H4 (cell line): ENCODE measurements at regions not wholly inside any gene's neighbourhood (a gene's known extent, or its start where the extent isn't known, plus 50 kb on each side); places are given as distances from the start of the nearest gene placed in this dataset.
"Not testable (repeated sequence)": the region's sequence is repeated elsewhere in the genome, so short reads cannot be mapped to it uniquely, and the experiment has no call there.

ENCODE experiments used
- DNase-seq: peaks from one replicate; pipeline ENCODE4 v3.0.0-alpha.2; 2015; ENCODE audit warnings: low spot score

- not testable (repeated sequence) for DNase-seq
Observed at GRCh38 chr7:149995369-149996026, 121.7 kb downstream of the ATP6V0E2 start.

DNA sequence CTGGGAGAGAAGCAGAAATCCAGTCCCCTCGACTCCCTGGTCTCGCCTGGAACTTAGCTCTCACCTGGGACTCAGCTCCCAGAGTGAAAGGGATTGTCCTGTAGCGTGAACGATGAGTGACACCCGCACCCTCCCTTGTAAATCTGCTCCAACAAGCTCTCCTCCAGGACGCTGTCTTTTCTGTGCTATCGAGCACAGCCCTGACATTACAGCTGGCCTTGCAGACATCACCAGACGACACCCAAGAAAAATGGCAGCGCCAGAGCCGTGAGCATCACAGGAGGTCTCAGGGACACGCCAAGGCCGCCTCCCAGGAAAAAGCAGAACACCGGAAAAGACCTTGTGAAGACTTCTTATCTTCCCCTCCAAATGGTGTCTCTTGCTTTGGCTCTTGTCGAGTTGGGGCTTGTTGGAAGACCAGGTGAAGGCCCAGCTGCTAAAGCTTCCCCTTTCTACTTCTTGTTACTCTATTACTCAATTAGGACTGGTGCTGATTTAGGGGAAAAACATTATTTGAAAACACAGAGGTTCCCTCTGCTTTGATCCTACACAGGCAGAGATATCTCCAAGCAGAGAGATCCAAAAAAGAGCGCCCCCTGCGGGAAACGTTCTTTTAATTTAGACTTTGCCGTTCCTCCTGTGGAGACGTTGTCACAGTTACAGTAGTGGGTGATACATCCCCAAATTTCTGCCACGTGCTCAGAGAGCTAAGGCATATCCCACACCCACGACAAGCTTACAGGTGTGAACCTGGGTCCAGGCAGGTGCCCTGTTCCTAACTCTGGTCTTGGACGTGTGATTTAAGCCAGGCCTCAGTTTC lies 127.2 kb downstream of the ATP6V0E2 start:
- DNase-seq: not testable (repeated sequence)

DNA sequence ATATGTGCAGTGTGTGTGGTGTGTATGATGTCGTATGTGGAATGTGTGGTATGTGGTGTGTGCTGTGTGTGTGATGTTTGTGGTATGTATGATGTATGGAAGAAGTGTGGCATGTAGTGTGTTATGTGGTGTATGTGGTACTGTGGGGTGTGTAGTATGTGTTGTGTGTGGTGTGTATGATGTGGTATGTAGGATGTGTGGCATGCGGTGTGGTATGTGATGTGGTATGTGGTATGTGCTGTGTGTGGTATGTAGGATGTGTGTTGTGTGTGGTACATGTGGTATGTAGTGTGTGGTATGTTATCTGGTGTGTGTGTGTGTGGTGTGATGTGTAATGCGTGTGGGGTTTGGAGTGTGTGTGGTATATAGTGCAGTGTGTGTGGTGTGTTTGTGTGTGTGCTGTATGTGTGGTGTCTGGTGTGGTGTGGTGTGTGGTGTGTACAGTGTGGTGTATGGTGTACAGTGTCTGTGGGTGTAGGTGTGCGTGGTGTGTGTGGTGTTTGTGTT lies 129.6 kb downstream of the ATP6V0E2 start:
- DNase-seq: no peak

GRCh38 chr7:150003973-150004372 lies 130.2 kb downstream of the ATP6V0E2 start:
- not testable (repeated sequence) for DNase-seq

GRCh38 chr7:150004843-150005242 lies 131.1 kb downstream of the ATP6V0E2 start:
- DNase-seq: not testable (repeated sequence)

DNA sequence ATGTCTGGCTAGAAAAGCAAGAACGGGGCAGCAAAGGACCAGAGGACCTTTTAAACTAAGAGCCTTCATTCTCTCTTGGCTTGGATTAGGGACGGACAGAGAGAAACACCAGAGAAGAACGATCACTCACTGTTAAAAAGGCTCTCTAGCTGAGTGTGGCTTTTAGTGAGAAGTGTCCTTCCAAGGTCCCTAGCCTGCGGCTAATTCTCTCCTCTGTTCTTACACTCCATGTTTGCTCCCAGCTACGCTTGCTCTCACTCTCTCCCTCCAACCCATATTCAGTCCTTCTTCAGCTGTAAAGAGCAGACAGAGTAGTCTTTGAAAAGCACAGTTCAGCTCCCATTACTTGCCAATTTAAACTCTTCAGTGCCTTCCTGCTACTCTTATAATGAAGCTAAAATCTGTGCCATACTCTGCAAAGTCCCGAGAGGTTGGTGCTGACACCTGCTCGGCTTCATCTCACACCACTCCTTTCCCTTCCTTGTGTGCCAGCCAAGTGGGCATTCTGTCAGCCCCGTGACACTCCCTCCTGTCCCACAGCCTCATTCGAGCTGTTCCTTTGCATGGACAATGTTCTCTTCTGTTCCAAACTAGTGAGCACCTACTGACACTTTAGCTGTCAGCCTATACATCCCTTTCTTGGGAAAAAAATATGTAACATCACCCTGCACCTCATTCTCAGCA lies 136.0 kb downstream of the ATP6V0E2 start:
- DNase-seq: not testable (repeated sequence)

DNA sequence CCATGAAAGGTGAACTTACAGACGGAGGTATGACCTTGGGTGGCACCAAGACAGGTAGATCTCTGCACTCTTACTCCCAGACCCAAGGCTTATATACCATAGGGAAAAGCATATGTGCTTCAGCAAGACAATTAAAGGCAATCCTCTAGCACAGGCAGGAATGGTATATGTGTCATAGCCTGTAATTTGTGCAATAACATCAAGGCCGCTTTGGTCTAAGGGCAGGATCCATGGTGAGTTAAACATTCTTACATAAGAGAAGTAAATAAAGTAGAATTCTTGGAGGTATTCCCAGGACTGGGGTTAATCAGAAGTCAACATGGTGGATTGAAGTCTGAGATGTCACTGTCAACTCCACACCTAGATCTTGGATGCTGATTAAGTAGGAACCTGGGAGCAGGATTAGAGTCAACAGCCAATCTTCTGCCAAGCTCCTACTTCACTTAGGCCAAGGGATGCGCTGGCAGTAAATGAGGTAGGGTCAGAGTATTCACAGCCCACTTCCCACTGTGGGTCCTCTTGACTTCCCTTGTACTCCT lies 143.0 kb downstream of the ATP6V0E2 start:
- DNase-seq: not testable (repeated sequence)

DNA sequence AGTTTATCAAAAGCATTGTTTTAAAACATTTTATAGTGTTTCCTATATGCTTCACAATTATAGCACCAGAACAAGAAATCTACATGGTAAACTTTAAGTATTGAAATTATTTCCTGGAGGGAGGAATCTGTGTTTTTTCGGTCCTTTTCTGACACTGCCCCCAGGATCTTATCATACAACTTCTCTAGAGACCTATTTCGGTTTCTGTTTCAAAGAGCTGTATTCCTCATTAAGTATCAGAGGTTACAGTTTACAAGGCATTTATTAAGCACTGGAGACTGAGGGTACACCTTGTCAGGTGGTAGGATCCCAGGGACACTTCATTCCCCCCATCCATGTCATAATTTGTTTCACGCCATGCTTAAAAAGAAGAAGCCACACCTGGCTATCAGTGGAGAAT lies 146.4 kb downstream of the ATP6V0E2 start:
- not testable (repeated sequence) for DNase-seq

- not testable (repeated sequence) for DNase-seq
Observed at GRCh38 chr7:150024550-150025490, 151.1 kb downstream of the ATP6V0E2 start.

- DNase-seq: not testable (repeated sequence)
Observed at GRCh38 chr7:150025802-150026201, 152.0 kb downstream of the ATP6V0E2 start.

DNA sequence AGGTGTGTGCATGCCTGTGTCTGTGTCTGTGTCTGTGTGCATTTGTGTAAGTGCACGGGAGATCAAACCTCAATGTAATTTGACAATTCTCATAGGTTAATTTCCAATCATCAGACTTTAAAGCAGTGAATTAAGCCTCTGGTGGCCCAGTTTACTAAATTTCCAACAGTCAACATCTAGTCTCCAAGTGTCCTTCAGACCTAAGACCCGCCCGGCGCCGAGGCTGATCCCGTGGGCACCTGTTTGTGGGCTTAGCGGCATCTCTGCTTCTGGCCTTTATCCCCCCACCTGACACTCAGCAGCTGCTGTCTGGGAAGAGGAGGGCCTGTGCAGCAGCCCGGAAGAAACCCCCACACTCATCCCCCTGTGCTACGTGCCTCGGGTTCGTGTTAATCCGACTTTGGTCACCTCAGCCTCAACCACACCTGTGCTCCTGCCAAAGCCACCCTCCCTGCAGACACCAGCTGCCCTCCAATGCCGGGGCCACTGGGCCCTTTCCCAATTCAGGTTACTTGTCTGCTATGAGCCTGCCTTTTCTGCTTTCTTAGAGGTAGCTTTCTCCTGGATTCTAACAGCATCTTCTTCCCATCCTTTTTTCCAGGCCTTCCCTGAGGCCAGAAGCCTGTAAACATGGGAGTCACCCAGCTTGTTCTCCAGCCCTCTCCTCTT lies 154.7 kb downstream of the ATP6V0E2 start:
- not testable (repeated sequence) for DNase-seq

DNA sequence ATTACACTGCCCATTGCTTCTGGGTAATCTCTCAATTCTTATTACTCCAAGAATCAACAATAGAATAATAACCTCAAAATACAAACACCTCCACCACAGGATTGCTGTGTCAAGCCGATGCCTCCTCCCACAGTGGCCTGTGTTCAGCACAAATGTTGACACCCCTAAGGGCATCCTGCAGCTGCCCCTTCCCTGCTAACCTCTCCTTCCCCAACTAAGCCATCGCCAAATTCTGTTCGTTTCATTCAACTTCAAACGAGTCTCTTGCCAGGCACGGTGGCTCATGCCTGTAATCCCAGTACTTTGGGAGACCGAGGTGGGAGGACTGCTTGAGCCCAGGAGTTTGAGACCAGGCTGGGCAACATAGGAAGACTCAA lies 155.2 kb downstream of the ATP6V0E2 start:
- DNase-seq: not testable (repeated sequence)

DNA sequence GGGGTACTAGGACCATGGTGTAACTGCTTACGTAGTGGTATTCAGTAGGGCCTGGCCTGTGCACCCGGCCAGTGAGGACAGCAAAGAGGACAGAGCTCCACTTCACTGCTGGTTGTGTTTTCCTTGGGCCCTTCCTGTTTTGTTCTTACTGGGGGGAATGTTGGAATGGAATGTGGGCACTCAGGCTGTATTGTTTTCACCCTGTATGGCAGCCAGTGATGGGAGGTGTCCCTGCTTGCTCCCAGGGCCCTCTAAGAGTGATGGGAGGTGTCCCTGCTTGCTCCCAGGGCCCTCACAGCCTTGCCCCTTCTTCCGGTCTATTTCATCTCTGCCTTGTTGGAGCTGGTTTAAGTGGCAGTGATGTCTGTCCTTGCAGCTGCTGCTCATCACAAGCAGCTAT lies 158.0 kb downstream of the ATP6V0E2 start:
- DNase-seq: not testable (repeated sequence)

DNA sequence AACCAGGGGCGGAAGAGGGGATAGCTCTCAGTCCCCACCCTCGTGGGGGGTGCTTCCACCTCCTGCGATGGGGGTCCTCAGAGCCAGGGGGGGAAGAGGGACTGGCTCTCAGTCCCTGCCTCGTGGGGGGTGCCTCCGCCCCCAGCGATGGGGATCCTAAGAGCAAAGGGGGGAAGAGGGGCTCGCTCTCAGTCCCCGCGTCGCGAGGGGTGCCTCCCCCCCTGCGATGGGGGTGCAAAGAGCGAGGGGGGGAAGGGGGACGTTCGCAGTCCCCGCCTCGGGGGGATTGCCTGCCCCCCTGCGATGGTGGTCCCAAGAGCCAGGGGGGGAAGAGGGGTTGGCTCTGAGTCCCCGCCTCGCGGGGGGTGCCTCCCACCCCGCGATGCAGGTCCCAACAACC lies 159.9 kb downstream of the ATP6V0E2 start:
- DNase-seq: not testable (repeated sequence)

DNA sequence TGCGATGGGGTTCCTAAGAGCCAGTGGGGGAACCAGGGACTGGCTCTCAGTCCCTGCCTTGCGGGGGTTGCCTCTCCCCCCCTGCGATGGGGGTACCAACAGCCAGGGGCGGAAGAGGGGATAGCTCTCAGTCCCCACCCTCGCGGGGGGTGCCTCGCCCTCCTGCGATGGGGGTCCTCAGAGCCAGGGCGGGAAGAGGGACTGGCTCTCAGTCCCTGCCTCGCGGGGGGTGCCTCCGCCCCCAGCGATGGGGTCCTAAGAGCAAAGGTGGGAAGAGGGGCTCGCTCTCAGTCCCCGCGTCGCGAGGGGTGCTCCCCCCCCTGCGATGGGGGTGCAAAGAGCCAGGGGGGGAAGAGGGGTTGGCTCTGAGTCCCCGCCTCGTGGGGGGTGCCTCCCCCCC lies 162.0 kb downstream of the ATP6V0E2 start:
- DNase-seq: not testable (repeated sequence)

DNA sequence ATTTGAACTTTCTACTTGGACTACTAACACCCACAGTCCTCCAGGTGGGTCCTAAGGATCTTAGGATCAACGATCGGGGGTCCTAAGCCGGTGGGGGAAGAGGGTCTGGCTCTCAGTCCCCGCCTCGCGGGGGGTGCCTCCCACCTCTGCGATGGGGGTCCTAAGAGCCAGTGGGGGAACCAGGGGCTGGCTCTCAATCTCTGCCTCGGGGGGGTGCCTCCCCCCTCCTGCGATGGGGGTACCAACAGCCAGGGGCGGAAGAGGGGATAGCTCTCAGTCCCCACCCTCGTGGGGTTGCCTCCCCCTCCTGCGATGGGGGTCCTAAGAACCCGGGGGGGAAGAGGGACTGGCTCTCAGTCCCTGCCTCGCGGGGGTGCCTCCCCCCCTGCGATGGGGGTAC lies 165.3 kb downstream of the ATP6V0E2 start:
- not testable (repeated sequence) for DNase-seq

- DNase-seq: not testable (repeated sequence)
Observed at GRCh38 chr7:150042281-150042680, 168.5 kb downstream of the ATP6V0E2 start.

DNA sequence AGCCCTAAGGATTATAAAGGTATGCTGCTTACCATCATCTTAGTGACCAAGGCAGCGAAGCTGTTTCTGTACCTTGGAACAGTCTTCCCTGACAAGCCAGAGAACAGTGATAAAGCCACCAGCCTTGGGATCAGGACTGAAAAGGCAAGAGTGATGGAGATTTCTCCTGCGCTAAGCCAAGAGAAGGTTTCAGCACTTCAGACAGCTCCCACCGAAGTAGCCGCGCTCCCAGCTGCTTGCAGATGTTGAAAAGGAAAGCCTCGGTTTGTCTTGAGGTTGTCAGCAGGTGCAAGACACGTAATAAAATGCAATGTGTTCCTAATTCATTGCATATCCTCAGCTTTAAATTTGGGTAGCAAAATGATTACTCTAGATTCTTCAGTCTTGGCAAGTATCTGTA lies 171.0 kb downstream of the ATP6V0E2 start:
- peak; percentile 21 for DNase-seq

- not testable (repeated sequence) for DNase-seq
Observed at GRCh38 chr7:150045596-150045995, 171.8 kb downstream of the ATP6V0E2 start.
